Large intestine (tissue), 3 donors: ENCODE measurements at regions not wholly inside any gene's neighbourhood (a gene's known extent, or its start where the extent isn't known, plus 50 kb on each side); places are given as distances from the start of the nearest gene placed in this dataset.

Experiments used
- DNase-seq, 2 donors: peaks; one replicate each; pipeline versions ENCODE4 v3.0.0 to v3.0.0-alpha.2; 2013
- H3K27ac ChIP-seq: one replicate; pipeline ENCODE4 v1.5.1; 2013; ENCODE audit warnings: low read length
- H3K27me3 ChIP-seq: 2 replicates; pipeline ENCODE4 v1.6.1; 2013; ENCODE audit warnings: low read length; ENCODE audit not compliant: control insufficient read depth, insufficient read depth
- H3K36me3 ChIP-seq: 2 replicates; pipeline ENCODE4 v1.6.1; 2013; ENCODE audit warnings: low read length; ENCODE audit not compliant: control insufficient read depth, insufficient read depth
- H3K4me1 ChIP-seq: one replicate; pipeline ENCODE4 v1.6.1; 2013; ENCODE audit warnings: low read length; ENCODE audit not compliant: control insufficient read depth, insufficient read depth
- H3K4me3 ChIP-seq: one replicate; pipeline ENCODE4 v1.5.1; 2013; ENCODE audit warnings: low read length
- H3K9me3 ChIP-seq: one replicate; pipeline ENCODE4 v1.6.1; 2013; ENCODE audit warnings: mild to moderate bottlenecking, low read depth, low read length, moderate library complexity; ENCODE audit not compliant: control insufficient read depth
- WGBS: methylation state at CpG from one replicate; pipeline ENCODE4 v1.1.5; 2013; ENCODE audit warnings: low lambda C conversion rate; ENCODE audit not compliant: insufficient coverage; 5-methylcytosine and 5-hydroxymethylcytosine counted together

DNA sequence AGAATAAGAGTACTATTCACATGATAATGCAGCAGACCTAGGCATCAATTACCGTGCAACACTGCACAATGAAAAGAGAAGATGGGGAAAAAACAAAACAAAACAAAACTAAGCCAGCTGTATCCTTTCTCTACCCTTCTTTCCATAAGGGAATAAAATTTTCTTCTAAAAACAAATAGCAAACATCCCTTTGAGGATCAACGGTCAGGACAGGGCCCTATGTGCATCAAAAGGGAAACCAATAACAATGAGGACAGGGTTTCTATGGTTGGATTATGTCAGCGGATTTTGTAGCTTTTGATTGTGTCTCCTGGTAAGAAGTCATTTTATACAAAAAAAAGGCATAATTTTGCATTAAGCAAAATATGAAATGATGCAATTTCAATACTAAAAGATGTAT, 350.3 kb downstream of the SLC6A15 start:
- H3K9me3 ChIP-seq = no peaks in the 10 kb centered on the region
- 72% methylated on average over 3 of the region's 3 CpGs for WGBS
- no peak for DNase-seq
- H3K36me3 ChIP-seq = no peaks in the 10 kb centered on the region
- no peaks in the 10 kb centered on the region for H3K27me3 ChIP-seq
- H3K27ac ChIP-seq = no peak overlapping the region
- no peak overlapping the region for H3K4me3 ChIP-seq
- no peaks in the 10 kb centered on the region for H3K4me1 ChIP-seq

DNA sequence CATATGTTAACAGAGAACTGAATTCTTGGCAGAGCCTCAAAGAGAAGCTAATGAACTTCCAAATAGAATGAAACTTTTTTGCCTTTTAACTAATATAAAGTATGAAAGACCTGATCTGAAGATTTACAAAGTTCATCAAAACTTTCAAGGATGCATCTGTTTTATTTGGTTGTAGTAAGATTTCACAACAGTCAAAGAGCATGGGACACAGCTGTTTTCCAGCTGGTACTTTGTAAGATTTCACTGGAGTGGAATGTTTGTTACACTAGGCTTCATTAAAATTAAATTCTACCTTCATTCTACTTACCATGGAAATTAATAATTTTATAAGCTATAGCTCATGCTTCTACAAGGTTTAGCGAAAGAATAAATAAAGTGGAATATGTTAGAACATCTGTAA, 351.2 kb downstream of the SLC6A15 start:
- Histone ChIP-seq H3K9me3 (no peaks in the 10 kb centered on the region), H3K27ac (no peak overlapping the region), H3K27me3 (no peaks in the 10 kb centered on the region), H3K4me1 (no peaks in the 10 kb centered on the region), H3K36me3 (no peaks in the 10 kb centered on the region), H3K4me3 (no peak overlapping the region)
- DNase-seq = no peak
- whole genome bisulfite sequencing = 83% methylated on average over 1 of the region's 1 CpG

DNA sequence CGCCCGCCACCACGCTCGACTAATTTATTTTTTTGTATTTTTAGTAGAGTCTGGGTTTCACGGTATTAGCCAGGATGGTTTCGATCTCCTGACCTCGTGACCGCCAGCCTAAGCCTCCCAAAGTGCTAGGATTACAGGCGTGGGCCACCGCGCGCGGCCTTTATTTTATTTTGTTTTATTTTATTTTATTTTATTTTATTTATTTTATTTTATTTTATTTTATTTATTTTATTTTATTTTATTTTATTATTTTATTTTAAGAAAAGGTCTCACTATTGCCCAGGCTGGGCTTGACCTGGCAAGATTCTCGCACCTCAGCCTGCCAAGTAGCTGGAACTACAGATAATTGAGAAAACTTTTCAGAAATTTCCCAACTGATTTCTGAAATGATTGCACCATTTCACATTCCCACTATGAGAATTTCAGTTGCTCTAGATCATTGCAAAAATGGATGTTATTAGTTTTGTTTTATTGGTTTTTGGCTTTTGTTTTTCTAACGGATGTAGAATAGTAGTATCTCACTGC, 358.3 kb downstream of the SLC6A15 start:
- Histone ChIP-seq H3K36me3 (no peaks in the 10 kb centered on the region), H3K9me3 (no peaks in the 10 kb centered on the region), H3K27ac (no peak overlapping the region), H3K4me1 (no peaks in the 10 kb centered on the region), H3K4me3 (no peak overlapping the region), H3K27me3 (no peaks in the 10 kb centered on the region)
- DNase-seq = no peak
- WGBS = no CpG with 5 or more reads among the region's 15 CpGs

DNA sequence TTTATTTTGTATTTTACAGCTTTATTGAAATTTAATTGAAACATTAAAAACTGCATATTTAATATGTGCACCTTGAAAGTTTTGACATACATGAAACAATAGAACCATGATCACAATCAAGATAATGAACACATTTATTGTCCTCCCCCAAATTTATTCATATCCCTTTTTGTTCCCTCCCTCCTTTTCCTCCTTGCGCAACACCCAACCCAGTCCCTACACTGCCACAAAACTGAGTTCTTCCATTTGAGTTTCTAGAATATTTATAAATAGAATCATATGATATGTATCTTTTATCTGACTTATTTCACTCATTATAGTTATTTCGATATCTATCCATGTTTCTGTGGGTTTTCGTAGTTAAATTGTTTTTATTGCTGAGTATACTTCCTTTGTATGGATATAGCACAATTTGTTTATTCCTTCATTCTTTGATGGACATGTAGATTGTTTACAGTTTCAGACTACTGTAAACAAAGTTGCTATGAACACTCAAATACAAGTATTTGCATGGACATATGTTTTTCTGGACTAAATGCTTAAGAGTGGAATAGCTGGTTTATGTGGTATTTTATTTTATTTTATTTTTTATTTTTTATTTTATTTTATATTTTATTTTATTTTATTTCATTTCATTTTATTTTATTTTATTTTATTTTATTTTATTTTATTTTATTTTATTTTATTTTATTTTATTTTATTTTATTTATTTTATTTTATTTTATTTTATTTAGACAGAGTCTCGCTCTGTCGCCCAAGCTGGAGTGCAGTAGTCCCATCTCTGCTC, 359.1 kb downstream of the SLC6A15 start:
- no peaks in the 10 kb centered on the region for H3K9me3 ChIP-seq
- 95% methylated on average over 4 of the region's 5 CpGs for WGBS
- no peaks in the 10 kb centered on the region for H3K27me3 ChIP-seq

DNA sequence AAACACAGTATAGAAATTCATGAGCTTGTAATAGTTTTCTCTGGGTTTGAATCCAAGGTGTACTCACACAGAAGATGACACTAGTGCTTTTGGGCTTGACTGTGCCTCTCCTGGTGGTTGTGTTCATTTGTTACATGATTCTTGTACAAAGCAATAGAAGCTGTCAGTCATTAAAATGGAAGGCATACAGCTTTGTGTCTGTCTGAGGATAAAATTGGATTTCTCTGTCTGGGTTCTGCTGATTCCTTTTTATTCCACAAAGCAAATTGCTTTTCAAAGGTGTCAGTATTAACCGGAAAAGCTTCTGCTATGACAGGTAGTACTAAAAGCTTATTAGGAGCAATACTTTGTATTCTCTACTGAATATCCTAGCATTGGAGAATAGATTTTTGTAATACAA, 361.2 kb downstream of the SLC6A15 start:
- no peak for DNase-seq
- Histone ChIP-seq H3K27me3 (no peaks in the 10 kb centered on the region), H3K9me3 (no peaks in the 10 kb centered on the region), H3K4me3 (no peak overlapping the region), H3K27ac (no peak overlapping the region), H3K4me1 (no peaks in the 10 kb centered on the region), H3K36me3 (no peaks in the 10 kb centered on the region)
- 100% methylated on average over 1 of the region's 1 CpG for WGBS

More for the DNA sequence above, 359.1 kb downstream of the SLC6A15 start:
- Histone ChIP-seq H3K4me1 (no peaks in the 10 kb centered on the region), H3K4me3 (no peak overlapping the region), H3K27ac (no peak overlapping the region), H3K36me3 (no peaks in the 10 kb centered on the region)
- DNase-seq = no peak

DNA sequence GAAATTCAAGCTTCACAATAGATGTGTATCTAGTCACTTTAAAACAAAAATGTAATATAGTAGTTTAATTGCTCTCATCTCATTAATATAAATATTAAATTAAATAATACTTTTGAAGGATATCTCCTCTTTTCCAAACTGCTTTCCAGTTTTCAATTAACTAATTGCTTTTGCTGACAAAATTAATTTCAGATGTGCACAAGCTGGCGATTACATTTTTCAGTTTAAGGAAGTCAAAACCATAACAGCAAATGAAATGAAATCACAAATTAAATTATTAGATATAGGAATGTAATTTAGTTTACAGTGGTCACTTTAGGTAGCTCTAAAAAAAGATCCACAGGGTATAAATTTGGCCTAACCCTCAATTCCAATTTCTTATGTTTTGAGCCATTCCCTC, 362.1 kb downstream of the SLC6A15 start:
- Histone ChIP-seq H3K9me3 (no peaks in the 10 kb centered on the region), H3K4me1 (no peaks in the 10 kb centered on the region), H3K4me3 (no peak overlapping the region), H3K27ac (no peak overlapping the region), H3K27me3 (no peaks in the 10 kb centered on the region), H3K36me3 (no peaks in the 10 kb centered on the region)
- DNase-seq = no peak
- 100% methylated on average over 1 of the region's 1 CpG for WGBS

DNA sequence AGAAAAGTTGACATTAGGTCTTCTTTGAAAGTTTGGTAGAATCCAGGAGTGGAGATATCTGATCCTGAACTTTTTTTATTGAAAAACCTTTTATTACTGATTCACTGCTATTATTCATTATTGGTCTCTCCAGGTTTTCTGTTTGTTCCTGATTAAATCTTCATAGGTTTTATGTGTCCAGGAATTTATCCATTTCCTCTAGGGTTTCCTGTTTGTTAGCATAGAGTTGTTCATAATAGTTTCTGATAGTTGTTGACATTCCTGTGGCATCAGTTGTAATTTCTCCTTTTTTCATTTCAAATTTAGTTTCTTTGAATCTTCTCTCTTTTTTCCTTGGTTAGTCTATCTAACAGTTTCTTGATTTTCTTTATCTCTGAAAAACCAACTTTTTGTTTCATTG, 370.3 kb downstream of the SLC6A15 start:
- Histone ChIP-seq H3K36me3 (no peaks in the 10 kb centered on the region), H3K9me3 (no peaks in the 10 kb centered on the region), H3K27me3 (no peaks in the 10 kb centered on the region), H3K27ac (no peak overlapping the region), H3K4me1 (no peaks in the 10 kb centered on the region), H3K4me3 (no peak overlapping the region)
- DNase-seq = no peak

DNA sequence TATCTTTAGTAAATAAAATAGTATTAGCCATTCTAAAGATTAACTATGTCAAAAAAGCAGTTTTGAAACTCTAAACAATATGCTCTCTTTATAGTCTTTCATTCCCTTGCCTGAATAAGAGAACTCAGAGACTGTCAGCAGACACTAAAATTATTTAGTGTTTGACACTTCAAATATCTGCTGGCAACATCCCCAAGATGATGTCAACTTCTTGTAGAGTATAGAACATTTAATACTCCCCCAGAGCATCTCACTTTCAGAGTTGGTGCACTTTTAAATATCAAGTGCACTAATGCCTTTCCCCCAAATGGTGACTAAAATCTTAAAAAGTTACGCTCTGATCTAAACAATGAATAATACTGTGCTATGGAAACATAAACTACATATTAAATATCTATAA, 374.9 kb downstream of the SLC6A15 start:
- Histone ChIP-seq H3K4me3 (no peak overlapping the region), H3K27ac (no peak overlapping the region), H3K4me1 (no peaks in the 10 kb centered on the region), H3K36me3 (no peaks in the 10 kb centered on the region), H3K9me3 (no peaks in the 10 kb centered on the region), H3K27me3 (no peaks in the 10 kb centered on the region)
- no peak for DNase-seq
- no CpG with 5 or more reads among the region's 1 CpG for WGBS

DNA sequence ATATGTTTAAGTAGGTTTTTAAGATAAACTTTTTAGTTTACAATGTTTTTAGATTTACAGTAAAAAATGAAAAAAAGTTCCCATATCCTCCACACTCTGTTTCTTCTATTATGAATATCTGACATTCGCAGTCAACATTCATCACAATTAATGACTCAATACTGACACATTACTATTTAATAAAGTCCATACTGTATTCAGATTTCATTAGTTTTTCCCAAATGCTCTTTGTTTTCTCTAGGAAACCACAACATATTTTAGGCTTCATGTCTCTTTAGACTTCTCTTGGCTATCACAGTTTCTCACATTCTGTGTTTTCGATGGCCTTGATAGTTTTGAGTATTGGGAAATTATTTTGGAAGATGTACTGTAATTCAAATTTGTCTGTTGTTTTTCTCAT, 399.8 kb downstream of the SLC6A15 start:
- DNase-seq = no peak
- no peaks in the 10 kb centered on the region for H3K27me3 ChIP-seq
- WGBS = 100% methylated on average over 1 of the region's 2 CpGs
- H3K4me3 ChIP-seq = no peak overlapping the region
- no peaks in the 10 kb centered on the region for H3K4me1 ChIP-seq
- no peaks in the 10 kb centered on the region for H3K9me3 ChIP-seq
- no peak overlapping the region for H3K27ac ChIP-seq
- H3K36me3 ChIP-seq = no peaks in the 10 kb centered on the region

DNA sequence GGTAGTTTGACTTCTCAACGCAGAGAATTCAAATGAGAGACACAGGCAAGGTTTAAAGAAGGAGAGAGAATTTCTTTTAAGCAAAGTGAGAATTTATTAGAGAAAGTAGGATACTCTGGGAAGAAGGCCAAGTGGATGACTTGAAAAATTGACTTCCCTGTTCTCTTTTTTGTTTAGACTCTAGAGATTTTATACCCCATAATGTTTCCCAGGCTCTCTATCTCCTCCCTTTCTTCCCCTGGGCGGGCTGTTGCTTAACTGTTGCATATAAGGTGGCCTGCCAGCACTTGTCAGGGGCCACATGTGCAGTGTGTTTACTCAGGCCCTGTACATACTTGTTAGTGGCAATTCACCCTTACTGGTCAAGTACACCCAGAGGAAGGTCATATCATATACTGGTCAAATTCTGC, 403.7 kb downstream of the SLC6A15 start:
- Histone ChIP-seq H3K4me3 (no peak overlapping the region), H3K9me3 (no peaks in the 10 kb centered on the region), H3K4me1 (no peaks in the 10 kb centered on the region), H3K27ac (no peak overlapping the region), H3K27me3 (no peaks in the 10 kb centered on the region), H3K36me3 (no peaks in the 10 kb centered on the region)
- 40% methylated on average over 1 of the region's 2 CpGs for WGBS
- peak in 1 of 2 donors; percentile 13 for DNase-seq
